ENCODE measurements at regions not wholly inside any gene's neighbourhood (a gene's known extent, or its start where the extent isn't known, plus 50 kb on each side); places are given as distances from the start of the nearest gene placed in this dataset.

DNA sequence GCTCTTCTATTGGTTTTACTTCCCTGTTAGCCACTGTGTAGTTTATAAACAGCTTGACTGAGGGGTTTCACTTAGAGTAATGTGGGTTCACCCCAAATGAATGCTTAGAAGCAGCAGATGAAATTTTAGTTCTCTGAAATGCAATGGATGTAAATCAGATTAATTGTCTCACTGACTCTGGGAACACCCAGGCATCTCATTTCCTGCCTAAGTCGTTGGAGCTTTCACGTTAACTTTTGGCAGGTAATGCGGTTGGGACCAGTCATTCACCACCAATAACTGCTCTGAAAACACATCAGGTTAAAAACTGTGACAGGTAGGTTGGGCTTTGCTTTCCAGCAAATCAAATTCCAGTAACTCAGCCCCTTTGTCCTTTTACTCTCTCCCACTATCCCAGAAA lies 775.4 kb downstream of the NTRK3 start:
- TF ChIP-seq SIN3A (IDR thresholded peaks at IDR 0.05; ENCODE audit: low read depth): no peak
- no peak for TF ChIP-seq CEBPB (IDR thresholded peaks at IDR 0.05; ENCODE audit: low read depth)
- no peak for TF ChIP-seq EZH2 (IDR thresholded peaks at IDR 0.05)
- TF ChIP-seq POLR2A (IDR thresholded peaks at IDR 0.05; ENCODE audit: borderline replicate concordance, extremely low read depth, insufficient read depth, insufficient read length): no peak
- TF ChIP-seq JUND (IDR thresholded peaks at IDR 0.05): no peak
- no peak for TF ChIP-seq SP1 (IDR thresholded peaks at IDR 0.05; ENCODE audit: low read depth)
- no peak for TF ChIP-seq ZNF274 (IDR thresholded peaks at IDR 0.05; ENCODE audit: low read depth, low read length)
- no peak for TF ChIP-seq YY1 (IDR thresholded peaks at IDR 0.05; ENCODE audit: extremely low read depth, insufficient replicate concordance, low read depth, low read length)
- no peak for TF ChIP-seq POLR2AphosphoS5 (IDR thresholded peaks at IDR 0.05; ENCODE audit: low read depth, low read length)
- no peak for TF ChIP-seq CTCF (IDR thresholded peaks at IDR 0.05 in 2 of 3, conservative IDR thresholded peaks at IDR 0.05 in 1 of 3; ENCODE audit: borderline replicate concordance in 1 of 3, insufficient read depth in 1 of 3, low read depth in 2 of 3, low read length in 2 of 3)
- TF ChIP-seq, protein P1, sequence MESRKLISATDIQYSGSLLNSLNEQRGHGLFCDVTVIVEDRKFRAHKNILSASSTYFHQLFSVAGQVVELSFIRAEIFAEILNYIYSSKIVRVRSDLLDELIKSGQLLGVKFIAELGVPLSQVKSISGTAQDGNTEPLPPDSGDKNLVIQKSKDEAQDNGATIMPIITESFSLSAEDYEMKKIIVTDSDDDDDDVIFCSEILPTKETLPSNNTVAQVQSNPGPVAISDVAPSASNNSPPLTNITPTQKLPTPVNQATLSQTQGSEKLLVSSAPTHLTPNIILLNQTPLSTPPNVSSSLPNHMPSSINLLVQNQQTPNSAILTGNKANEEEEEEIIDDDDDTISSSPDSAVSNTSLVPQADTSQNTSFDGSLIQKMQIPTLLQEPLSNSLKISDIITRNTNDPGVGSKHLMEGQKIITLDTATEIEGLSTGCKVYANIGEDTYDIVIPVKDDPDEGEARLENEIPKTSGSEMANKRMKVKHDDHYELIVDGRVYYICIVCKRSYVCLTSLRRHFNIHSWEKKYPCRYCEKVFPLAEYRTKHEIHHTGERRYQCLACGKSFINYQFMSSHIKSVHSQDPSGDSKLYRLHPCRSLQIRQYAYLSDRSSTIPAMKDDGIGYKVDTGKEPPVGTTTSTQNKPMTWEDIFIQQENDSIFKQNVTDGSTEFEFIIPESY (IDR thresholded peaks at IDR 0.05; ENCODE audit: extremely low read depth, insufficient replicate concordance, low read length): no peak
- no peak for TF ChIP-seq RAD21 (IDR thresholded peaks at IDR 0.05; ENCODE audit: low read depth)
- TF ChIP-seq, protein P2, sequence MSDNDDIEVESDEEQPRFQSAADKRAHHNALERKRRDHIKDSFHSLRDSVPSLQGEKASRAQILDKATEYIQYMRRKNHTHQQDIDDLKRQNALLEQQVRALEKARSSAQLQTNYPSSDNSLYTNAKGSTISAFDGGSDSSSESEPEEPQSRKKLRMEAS (IDR thresholded peaks at IDR 0.05): no peak
- no peak for TF ChIP-seq ZFX (IDR thresholded peaks at IDR 0.05)
- TF ChIP-seq REST (IDR thresholded peaks at IDR 0.05; ENCODE audit: low read depth): no peak
- no peak for TF ChIP-seq SRF (IDR thresholded peaks at IDR 0.05; ENCODE audit: low read depth)
- TF ChIP-seq FOSL1 (IDR thresholded peaks at IDR 0.05; ENCODE audit: low read depth): no peak
- TF ChIP-seq, protein P3, sequence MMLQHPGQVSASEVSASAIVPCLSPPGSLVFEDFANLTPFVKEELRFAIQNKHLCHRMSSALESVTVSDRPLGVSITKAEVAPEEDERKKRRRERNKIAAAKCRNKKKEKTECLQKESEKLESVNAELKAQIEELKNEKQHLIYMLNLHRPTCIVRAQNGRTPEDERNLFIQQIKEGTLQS (IDR thresholded peaks at IDR 0.05): no peak
- TF ChIP-seq ELF1 (IDR thresholded peaks at IDR 0.05; ENCODE audit: borderline replicate concordance, low read depth): no peak
- no peak for TF ChIP-seq EGR1 (IDR thresholded peaks at IDR 0.05; ENCODE audit: low read depth)
- Histone ChIP-seq H3K9ac (ENCODE audit: low read length) (no peak overlapping the region), H2AFZ (ENCODE audit: low read depth, low read length, poor library complexity, severe bottlenecking) (no peak overlapping the region), H3K4me1 (ENCODE audit: control insufficient read depth in 1 of 2, insufficient read depth in 2 of 2, low read length in 2 of 2) (no peaks in the 10 kb centered on the region), H3K79me2 (ENCODE audit: insufficient read depth, low read length) (no peaks in the 10 kb centered on the region), H3K4me2 (ENCODE audit: low read length) (no peak overlapping the region), H3K9me2 (ENCODE audit: insufficient read depth) (no peaks in the 10 kb centered on the region), H3K27me3 (ENCODE audit: insufficient read depth, low read length) (no peaks in the 10 kb centered on the region), H3K4me3 (replicated peaks in 1 of 2; ENCODE audit: low read depth in 1 of 2, low read length in 2 of 2) (no peak overlapping the region), H3K9me3 (ENCODE audit: control insufficient read depth in 1 of 2, insufficient read depth in 1 of 2, low read depth in 1 of 2, low read length in 2 of 2) (peaks cover 9 to 24% of the 10 kb centered on the region in 2 experiments; a peak in 2 of 4 replicates), H4K20me1 (ENCODE audit: insufficient read depth) (no peaks in the 10 kb centered on the region), H3K27ac (ENCODE audit: low read depth, low read length) (no peak overlapping the region), H3K36me3 (ENCODE audit: control insufficient read depth in 1 of 2, insufficient read depth in 2 of 2, low read length in 2 of 2) (no peaks in the 10 kb centered on the region)
- ATAC-seq (no peak), DNase-seq (ENCODE audit: low read depth, low spot score) (no peak)
- ChIA-PET POLR2A (no interaction called here), RAD21 (ENCODE audit: low non-redundant PET in 1 of 2, low total read pairs in 2 of 2, uncharacterized antibody in 2 of 2, unreplicated experiment in 2 of 2) (no interaction called here), CTCF (no interaction called here)
- no TSS peak for BruUV-seq (replicated peaks)
- intact Hi-C loops (cut with micrococcal nuclease): no loop called here
